Ascending aorta (tissue), 2 donors: ENCODE measurements at regions not wholly inside any gene's neighbourhood (a gene's known extent, or its start where the extent isn't known, plus 50 kb on each side); places are given as distances from the start of the nearest gene placed in this dataset.

Source experiments
- DNase-seq, 2 donors: peaks; one replicate each; pipeline ENCODE4 v3.0.0-alpha.2; 2019; ENCODE audit warnings: low spot score in 2 of 2
- H3K27ac ChIP-seq, 2 donors: fragments of 200-600 bp; sonication (generic); one replicate each; pipeline ENCODE4 v1.5.1; 2016 to 2017; ENCODE audit warnings: mild to moderate bottlenecking in 1 of 2
- H3K27me3 ChIP-seq: fragments of 200-600 bp; sonication (generic); one replicate; pipeline ENCODE4 v1.5.1; 2017
- H3K36me3 ChIP-seq, 2 donors: fragments of 200-600 bp; sonication (generic); one replicate each; pipeline ENCODE4 v1.5.1; 2016
- H3K4me1 ChIP-seq, 2 donors: fragments of 200-600 bp; sonication (generic); one replicate each; pipeline ENCODE4 v1.5.1; 2016 to 2017; ENCODE audit warnings: mild to moderate bottlenecking in 1 of 2
- H3K4me3 ChIP-seq, 2 donors: fragments of 200-600 bp; sonication (generic); one replicate each; pipeline ENCODE4 v1.5.1; 2016 to 2017; ENCODE audit warnings: mild to moderate bottlenecking in 1 of 2
- H3K9me3 ChIP-seq, 2 donors: fragments of 200-600 bp; sonication (generic); one replicate each; pipeline ENCODE4 v1.5.1; 2016
- intact Hi-C: fragments of 100-400 bp; cut with DNase I; formaldehyde crosslinking; loops from one replicate; pipeline ENCODE4 v1.15.1; 2023
- TF ChIP-seq, protein P1 (sequence below), 3 experiments: fragments of 200-600 bp in 2 of 3; fragments of 450-650 bp in 1 of 3; sonication (generic) in 2 of 3; IDR thresholded peaks; one replicate each; pipeline ENCODE4 v1.5.1; 2016 to 2019; ENCODE audit warnings: antibody characterized with exemption in 3 of 3, mild to moderate bottlenecking in 1 of 3, moderate library complexity in 1 of 3

DNA sequence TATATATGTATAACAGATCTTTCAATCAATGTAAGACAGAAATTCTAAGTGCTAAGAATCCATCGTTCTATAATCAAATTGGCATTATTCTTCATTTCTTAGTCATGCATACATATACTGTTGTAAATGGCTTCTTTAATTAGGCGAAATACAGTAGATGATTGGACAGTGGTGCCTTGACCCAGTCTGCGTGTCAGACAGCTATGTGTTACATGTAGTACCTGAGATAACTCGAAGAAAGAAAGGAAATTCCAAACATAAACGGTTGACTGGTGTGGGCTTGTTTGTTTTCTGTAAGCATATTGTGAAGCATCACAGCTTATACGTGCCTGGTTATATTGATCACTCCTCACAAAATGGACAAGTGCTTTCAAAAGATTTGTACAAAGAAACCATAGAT lies 210.5 kb downstream of the ETNK1 start:
- no peaks in the 10 kb centered on the region for H3K27me3 ChIP-seq
- no peak for DNase-seq
- no peak overlapping the region for H3K27ac ChIP-seq
- no peaks in the 10 kb centered on the region for H3K9me3 ChIP-seq
- intact Hi-C loops, result no loop called here
- H3K4me3 ChIP-seq, result no peak overlapping the region
- TF ChIP-seq, protein P1, sequence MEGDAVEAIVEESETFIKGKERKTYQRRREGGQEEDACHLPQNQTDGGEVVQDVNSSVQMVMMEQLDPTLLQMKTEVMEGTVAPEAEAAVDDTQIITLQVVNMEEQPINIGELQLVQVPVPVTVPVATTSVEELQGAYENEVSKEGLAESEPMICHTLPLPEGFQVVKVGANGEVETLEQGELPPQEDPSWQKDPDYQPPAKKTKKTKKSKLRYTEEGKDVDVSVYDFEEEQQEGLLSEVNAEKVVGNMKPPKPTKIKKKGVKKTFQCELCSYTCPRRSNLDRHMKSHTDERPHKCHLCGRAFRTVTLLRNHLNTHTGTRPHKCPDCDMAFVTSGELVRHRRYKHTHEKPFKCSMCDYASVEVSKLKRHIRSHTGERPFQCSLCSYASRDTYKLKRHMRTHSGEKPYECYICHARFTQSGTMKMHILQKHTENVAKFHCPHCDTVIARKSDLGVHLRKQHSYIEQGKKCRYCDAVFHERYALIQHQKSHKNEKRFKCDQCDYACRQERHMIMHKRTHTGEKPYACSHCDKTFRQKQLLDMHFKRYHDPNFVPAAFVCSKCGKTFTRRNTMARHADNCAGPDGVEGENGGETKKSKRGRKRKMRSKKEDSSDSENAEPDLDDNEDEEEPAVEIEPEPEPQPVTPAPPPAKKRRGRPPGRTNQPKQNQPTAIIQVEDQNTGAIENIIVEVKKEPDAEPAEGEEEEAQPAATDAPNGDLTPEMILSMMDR (IDR thresholded peaks at IDR 0.05), result no peak
- H3K4me1 ChIP-seq, result no peaks in the 10 kb centered on the region
- no peaks in the 10 kb centered on the region for H3K36me3 ChIP-seq

DNA sequence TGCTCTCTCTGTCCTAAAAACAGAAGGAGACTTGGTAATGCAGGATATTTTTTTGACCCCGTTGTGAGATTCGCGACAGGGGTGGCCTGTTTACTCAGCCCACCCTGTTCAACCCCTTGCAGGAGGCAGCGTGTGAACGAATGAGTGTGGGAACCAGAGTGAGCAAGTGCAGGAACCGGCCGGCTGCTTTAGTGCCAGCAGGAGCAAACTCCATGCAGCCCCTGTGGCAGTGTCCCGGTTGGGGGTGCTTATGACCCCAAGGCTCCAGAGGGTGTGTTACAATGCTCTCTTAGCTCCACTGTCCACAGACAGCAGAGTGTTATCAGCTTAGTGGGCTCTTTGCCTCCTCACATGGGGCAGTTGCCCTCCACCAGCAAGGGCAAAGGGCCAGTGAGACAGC lies 225.2 kb downstream of the ETNK1 start:
- Histone ChIP-seq H3K27ac (no peak overlapping the region), H3K9me3 (no peaks in the 10 kb centered on the region), H3K27me3 (no peaks in the 10 kb centered on the region), H3K4me1 (no peaks in the 10 kb centered on the region), H3K36me3 (no peaks in the 10 kb centered on the region), H3K4me3 (no peak overlapping the region)
- intact Hi-C loops, result no loop called here
- TF ChIP-seq, protein P1 (IDR thresholded peaks at IDR 0.05), result no peak
- DNase-seq, result no peak

DNA sequence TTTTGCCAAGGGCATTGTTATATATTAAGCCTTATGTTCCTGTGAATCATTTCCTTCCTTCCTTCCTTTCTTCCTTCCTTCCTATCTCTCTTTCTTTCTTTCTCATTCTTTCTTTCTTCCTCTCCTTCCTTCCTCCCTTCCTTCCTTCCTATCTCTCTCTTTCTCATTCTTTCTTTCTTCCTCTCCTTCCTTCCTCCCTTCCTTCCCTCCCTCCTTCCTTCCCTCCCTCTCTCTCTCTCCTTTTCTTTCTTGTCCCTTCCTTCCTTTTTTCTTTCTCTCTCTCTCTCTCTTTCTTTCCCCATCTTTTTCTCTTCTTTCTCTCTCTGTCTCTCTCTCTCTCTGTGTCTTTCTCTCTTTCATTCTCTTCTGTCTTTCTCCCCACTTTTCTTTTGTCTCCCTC lies 226.6 kb downstream of the ETNK1 start:
- intact Hi-C loops, result no loop called here
- Histone ChIP-seq H3K36me3 (no peaks in the 10 kb centered on the region), H3K9me3 (no peaks in the 10 kb centered on the region), H3K4me3 (no peak overlapping the region), H3K27me3 (no peaks in the 10 kb centered on the region), H3K4me1 (no peaks in the 10 kb centered on the region), H3K27ac (no peak overlapping the region)
- DNase-seq, result no peak
- TF ChIP-seq, protein P1 (IDR thresholded peaks at IDR 0.05), result no peak

DNA sequence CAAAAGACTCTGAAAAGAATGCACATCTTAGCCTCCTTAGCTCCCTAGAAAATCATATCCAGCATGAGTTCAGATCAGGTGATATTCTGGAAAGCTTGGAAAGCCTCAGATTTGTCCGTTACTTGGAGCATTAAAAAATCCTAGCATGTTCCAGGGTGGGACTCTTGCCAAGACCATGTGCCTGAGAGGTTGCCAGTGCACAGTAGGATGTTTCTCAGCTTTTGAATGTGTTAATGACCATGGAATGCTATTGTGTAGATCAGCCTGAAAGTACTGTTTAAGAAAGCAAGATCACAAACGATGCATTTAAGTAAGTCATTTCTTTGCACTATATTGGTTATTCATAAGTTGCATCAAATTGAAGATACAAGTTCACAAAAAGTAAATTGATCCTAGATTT lies 230.5 kb downstream of the ETNK1 start:
- no peaks in the 10 kb centered on the region for H3K36me3 ChIP-seq
- intact Hi-C loops, result loop anchor here (5.0 kb wide), 2 partner anchors 143 to 347 kb away; no protein-coding TSS in a partner anchor
- no peak for DNase-seq
- no peaks in the 10 kb centered on the region for H3K27me3 ChIP-seq
- H3K27ac ChIP-seq, result no peak overlapping the region
- H3K4me3 ChIP-seq, result no peak overlapping the region
- H3K9me3 ChIP-seq, result no peaks in the 10 kb centered on the region
- TF ChIP-seq, protein P1 (IDR thresholded peaks at IDR 0.05), result no peak
- H3K4me1 ChIP-seq, result no peaks in the 10 kb centered on the region

DNA sequence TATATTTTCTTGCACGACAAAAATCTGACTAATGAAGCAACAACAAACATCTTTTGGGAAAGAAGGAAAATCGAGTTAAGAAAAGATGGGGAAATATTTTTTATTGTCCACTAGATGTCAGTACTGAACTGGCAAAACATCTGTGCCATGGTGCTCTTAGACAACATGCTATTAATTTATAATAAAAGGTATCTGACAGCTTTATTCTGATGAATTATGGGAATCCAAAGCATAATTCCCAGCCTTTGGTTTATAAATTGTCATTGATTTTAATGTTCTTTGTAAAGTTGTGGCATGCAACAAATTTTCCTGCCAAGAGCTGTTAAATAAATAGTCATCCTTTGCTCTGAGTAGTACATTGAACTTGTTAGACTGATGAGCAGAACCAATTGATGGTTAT lies 231.2 kb downstream of the ETNK1 start:
- intact Hi-C loops, result loop anchor here (5.0 kb wide), 2 partner anchors 144 to 346 kb away; no protein-coding TSS in a partner anchor
- Histone ChIP-seq H3K27ac (no peak overlapping the region), H3K4me1 (no peaks in the 10 kb centered on the region), H3K36me3 (no peaks in the 10 kb centered on the region), H3K27me3 (no peaks in the 10 kb centered on the region), H3K9me3 (no peaks in the 10 kb centered on the region), H3K4me3 (no peak overlapping the region)
- TF ChIP-seq, protein P1 (IDR thresholded peaks at IDR 0.05), result peak; percentile 32 to 76 (median 60)
- no peak for DNase-seq
